Endothelial cell of umbilical vein (primary cell): ENCODE measurements at regions not wholly inside any gene's neighbourhood (a gene's known extent, or its start where the extent isn't known, plus 50 kb on each side); places are given as distances from the start of the nearest gene placed in this dataset.

Source experiments
- BruUV-seq: library from RNA; stranded (reverse); fragments of 400-500 nt; replicated peaks from 2 replicates; lab custom pipeline; 2021; lab: Mats Ljungman, UMichigan
- CTCF ChIA-PET: fragments of 300-600, 350-600 bp; sonication (Branson Sonifier 250); formaldehyde crosslinking; loops from one replicate; lab custom pipeline; 2021; ENCODE audit warnings: antibody characterized with exemption, inconsistent platforms; lab: Charles Lee
- POLR2A ChIA-PET: fragments of 300-600, 350-600 bp; sonication (Branson Sonifier 250); formaldehyde crosslinking; loops from one replicate; lab custom pipeline; 2021; ENCODE audit warnings: antibody characterized with exemption, inconsistent platforms; lab: Charles Lee
- DNase-seq: peaks from one replicate; pipeline ENCODE4 v3.0.0-alpha.2; 2011; ENCODE audit warnings: low read depth, low spot score
- FAIRE-seq: peaks from 2 replicates; lab custom pipeline; 2011; peaks lifted over from hg19 to GRCh38; lab: Jason Lieb, UNC
- H2AFZ ChIP-seq: 2 replicates; pipeline ENCODE4 v1.6.0; 2012; ENCODE audit warnings: low read depth, low read length, control low read depth, inconsistent platforms
- H3K27ac ChIP-seq: 2 replicates; pipeline ENCODE4 v1.5.1; 2011; ENCODE audit warnings: low read depth, mild to moderate bottlenecking, control low read depth, low read length, moderate library complexity; ENCODE audit not compliant: insufficient read depth
- H3K27me3 ChIP-seq, 2 experiments: 2 replicates each; pipeline versions ENCODE4 v1.6.0 to v1.6.1; 2011; ENCODE audit warnings: low read length in 2 of 2, mixed read lengths in 1 of 2; ENCODE audit not compliant: control insufficient read depth in 2 of 2, insufficient read depth in 2 of 2
- H3K36me3 ChIP-seq, 2 experiments: 2 replicates in 1 of 2; 3 replicates in 1 of 2; pipeline ENCODE4 v1.5.1; 2011; ENCODE audit warnings: low read length in 2 of 2, mild to moderate bottlenecking in 1 of 2, moderate library complexity in 1 of 2; ENCODE audit not compliant: control insufficient read depth in 2 of 2, insufficient read depth in 2 of 2; ENCODE audit errors: extremely low read depth in 1 of 2
- H3K4me1 ChIP-seq: 3 replicates; pipeline ENCODE4 v1.5.1; 2011; ENCODE audit warnings: mild to moderate bottlenecking, low read length; ENCODE audit not compliant: control insufficient read depth, insufficient read depth; ENCODE audit errors: extremely low read depth
- H3K4me2 ChIP-seq: 2 replicates; pipeline ENCODE4 v1.6.1; 2011; ENCODE audit warnings: low read length, control low read depth, mixed read lengths; ENCODE audit not compliant: insufficient read depth
- H3K4me3 ChIP-seq, 3 experiments: fragments of 200-600 bp in 1 of 3; sonication (generic), shearing (Covaris generic) in 1 of 3; replicated peaks in 1 of 3; 2 replicates each; pipeline ENCODE4 v1.5.1; 2011 to 2016; ENCODE audit warnings: control low read depth in 3 of 3, low read length in 3 of 3, mild to moderate bottlenecking in 2 of 3, inconsistent platforms in 1 of 3, low read depth in 1 of 3, moderate library complexity in 1 of 3; ENCODE audit not compliant: insufficient read depth in 1 of 3
- H3K79me2 ChIP-seq: 2 replicates; pipeline ENCODE4 v1.6.0; 2012; ENCODE audit warnings: low read length, inconsistent platforms; ENCODE audit not compliant: control insufficient read depth, insufficient read depth
- H3K9ac ChIP-seq: replicated peaks from 2 replicates; pipeline ENCODE3; 2011; ENCODE audit warnings: low read length, control low read depth; ENCODE audit not compliant: insufficient read depth; ENCODE audit errors: extremely low read depth
- H3K9me1 ChIP-seq: replicated peaks from 3 replicates; pipeline ENCODE4 v1.6.0; 2011; ENCODE audit warnings: mild to moderate bottlenecking, low read length; ENCODE audit not compliant: control insufficient read depth, insufficient read depth; ENCODE audit errors: extremely low read depth
- H3K9me3 ChIP-seq: replicated peaks from 2 replicates; pipeline ENCODE4 v1.5.1; 2012; ENCODE audit warnings: low read length, inconsistent platforms; ENCODE audit not compliant: control insufficient read depth, insufficient read depth
- H4K20me1 ChIP-seq: replicated peaks from 2 replicates; pipeline ENCODE3; 2011; ENCODE audit warnings: mild to moderate bottlenecking, low read length; ENCODE audit not compliant: control insufficient read depth, insufficient read depth; ENCODE audit errors: extremely low read depth
- EZH2 ChIP-seq: IDR thresholded peaks from 2 replicates; pipeline ENCODE4 v1.6.1; 2012; ENCODE audit warnings: borderline replicate concordance, low read depth, mild to moderate bottlenecking, moderate library complexity, low read length, inconsistent platforms; ENCODE audit not compliant: severe bottlenecking
- FOS ChIP-seq: IDR thresholded peaks from 2 replicates; pipeline ENCODE4 v1.6.1; 2011; ENCODE audit warnings: mild to moderate bottlenecking, low read length, moderate library complexity, borderline replicate concordance; ENCODE audit not compliant: insufficient read depth
- GATA2 ChIP-seq: IDR thresholded peaks from 2 replicates; pipeline ENCODE4 v1.7.0; 2011; ENCODE audit warnings: low read depth, mild to moderate bottlenecking, moderate library complexity, mixed read lengths, low read length; ENCODE audit not compliant: insufficient read length, insufficient read depth
- JUN ChIP-seq: IDR thresholded peaks from 2 replicates; pipeline ENCODE4 v1.6.1; 2011; ENCODE audit warnings: borderline replicate concordance, low read depth; ENCODE audit not compliant: insufficient read length, insufficient read depth
- MYC ChIP-seq: IDR thresholded peaks from one replicate; pipeline ENCODE4 v1.6.1; 2011; ENCODE audit warnings: mild to moderate bottlenecking, low read depth, low read length
- POLR2A ChIP-seq: IDR thresholded peaks from 2 replicates; pipeline ENCODE4 v1.6.1; 2012; ENCODE audit warnings: low read depth, mild to moderate bottlenecking, control low read depth, low read length
- POLR2AphosphoS5 ChIP-seq: IDR thresholded peaks from 2 replicates; pipeline ENCODE4 v1.6.1; 2012; ENCODE audit warnings: low read depth, mild to moderate bottlenecking, control low read depth, low read length, moderate library complexity; ENCODE audit not compliant: insufficient read depth
- dilution Hi-C: fragments of 300-500 bp; cut with MboI; formaldehyde crosslinking; loops from one replicate; pipeline ENCODE4 v1.15.0; 2019; ENCODE audit warnings: low sequenced_read_pairs; ENCODE audit not compliant: extremely low pct_ligation_motif_present
- intact Hi-C: fragments of 100-400 bp; cut with micrococcal nuclease; formaldehyde crosslinking; loops from one replicate; pipeline ENCODE4 v1.10.0; 2022
- TF ChIP-seq, protein P1 (sequence below), 2 donors: IDR thresholded peaks; 1 replicate in 1 of 2; 2 replicates in 1 of 2; pipeline ENCODE4 v1.5.1; 2011; ENCODE audit warnings: low read length in 2 of 2, mild to moderate bottlenecking in 2 of 2, moderate library complexity in 2 of 2, control low read depth in 1 of 2, inconsistent platforms in 1 of 2, low read depth in 1 of 2; ENCODE audit not compliant: insufficient read depth in 1 of 2; ENCODE audit errors: extremely low read depth in 1 of 2
- TF ChIP-seq, protein P2 (sequence below): IDR thresholded peaks from 2 replicates; pipeline ENCODE4 v1.6.1; 2011; ENCODE audit not compliant: insufficient read depth, insufficient read length

DNA sequence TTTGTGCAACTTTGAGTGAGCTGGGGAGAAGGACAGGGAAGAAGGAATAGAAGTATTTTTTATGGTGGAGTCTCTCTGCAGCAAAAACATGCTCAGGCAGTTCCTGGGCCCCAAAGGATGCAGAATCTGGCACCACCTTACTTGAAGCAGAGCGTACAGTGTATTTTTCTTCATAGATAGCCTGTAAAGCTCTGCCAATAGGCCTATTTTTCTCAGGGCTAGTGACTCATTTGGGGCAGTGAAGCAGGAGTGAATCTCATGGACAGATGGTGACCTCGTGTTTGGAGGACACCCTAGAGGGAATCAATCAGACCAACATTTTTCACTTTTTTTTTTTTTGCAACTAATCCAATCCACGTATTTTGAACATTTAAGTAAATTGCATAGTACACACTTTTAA lies 268.1 kb upstream of the CXCR4 start:
- TF ChIP-seq GATA2: no peak
- TF ChIP-seq FOS: no peak
- TF ChIP-seq, protein P1, sequence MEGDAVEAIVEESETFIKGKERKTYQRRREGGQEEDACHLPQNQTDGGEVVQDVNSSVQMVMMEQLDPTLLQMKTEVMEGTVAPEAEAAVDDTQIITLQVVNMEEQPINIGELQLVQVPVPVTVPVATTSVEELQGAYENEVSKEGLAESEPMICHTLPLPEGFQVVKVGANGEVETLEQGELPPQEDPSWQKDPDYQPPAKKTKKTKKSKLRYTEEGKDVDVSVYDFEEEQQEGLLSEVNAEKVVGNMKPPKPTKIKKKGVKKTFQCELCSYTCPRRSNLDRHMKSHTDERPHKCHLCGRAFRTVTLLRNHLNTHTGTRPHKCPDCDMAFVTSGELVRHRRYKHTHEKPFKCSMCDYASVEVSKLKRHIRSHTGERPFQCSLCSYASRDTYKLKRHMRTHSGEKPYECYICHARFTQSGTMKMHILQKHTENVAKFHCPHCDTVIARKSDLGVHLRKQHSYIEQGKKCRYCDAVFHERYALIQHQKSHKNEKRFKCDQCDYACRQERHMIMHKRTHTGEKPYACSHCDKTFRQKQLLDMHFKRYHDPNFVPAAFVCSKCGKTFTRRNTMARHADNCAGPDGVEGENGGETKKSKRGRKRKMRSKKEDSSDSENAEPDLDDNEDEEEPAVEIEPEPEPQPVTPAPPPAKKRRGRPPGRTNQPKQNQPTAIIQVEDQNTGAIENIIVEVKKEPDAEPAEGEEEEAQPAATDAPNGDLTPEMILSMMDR (IDR thresholded peaks at IDR 0.05; ENCODE audit: extremely low read depth in 1 of 2, insufficient read depth in 1 of 2, low read depth in 1 of 2, low read length in 2 of 2): no peak
- TF ChIP-seq, protein P2, sequence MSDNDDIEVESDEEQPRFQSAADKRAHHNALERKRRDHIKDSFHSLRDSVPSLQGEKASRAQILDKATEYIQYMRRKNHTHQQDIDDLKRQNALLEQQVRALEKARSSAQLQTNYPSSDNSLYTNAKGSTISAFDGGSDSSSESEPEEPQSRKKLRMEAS: no peak
- no peak for TF ChIP-seq POLR2A
- no peak for TF ChIP-seq EZH2
- no peak for TF ChIP-seq MYC
- TF ChIP-seq POLR2AphosphoS5: no peak
- no peak for TF ChIP-seq JUN
- intact Hi-C loops (no loop called here), dilution Hi-C loops (no loop called here)
- no TSS peak for BruUV-seq
- Histone ChIP-seq H3K9ac (no peak overlapping the region), H3K4me1 (no peaks in the 10 kb centered on the region), H3K9me3 (no peaks in the 10 kb centered on the region), H4K20me1 (no peaks in the 10 kb centered on the region), H2AFZ (no peak overlapping the region), H3K27ac (no peak overlapping the region), H3K27me3 (peaks cover 0 to 7% of the 10 kb centered on the region in 2 experiments), H3K79me2 (no peaks in the 10 kb centered on the region), H3K4me2 (no peak overlapping the region), H3K9me1 (no peaks in the 10 kb centered on the region), H3K4me3 (no peak overlapping the region), H3K36me3 (no peaks in the 10 kb centered on the region)
- no peak for FAIRE-seq
- ChIA-PET POLR2A (no interaction called here), CTCF (interaction anchor here (2.4 to 4.7 kb wide), 4 partner anchors 468 to 1397 kb away, joined by 6 to 127 read pairs (median 32); no protein-coding TSS in a partner anchor)
- DNase-seq: no peak
